Testis (tissue), 2 donors: ENCODE measurements at regions not wholly inside any gene's neighbourhood (a gene's known extent, or its start where the extent isn't known, plus 50 kb on each side); places are given as distances from the start of the nearest gene placed in this dataset.

ENCODE experiments used
- DNase-seq: peaks from one replicate; pipeline ENCODE4 v3.0.0-alpha.2; 2019
- H3K27ac ChIP-seq, 2 donors: fragments of 200-600 bp; sonication (generic); one replicate each; pipeline ENCODE4 v1.5.1; 2019
- H3K27me3 ChIP-seq: fragments of 200-600 bp; sonication (generic); one replicate; pipeline ENCODE4 v1.5.1; 2019
- H3K36me3 ChIP-seq: fragments of 200-600 bp; sonication (generic); one replicate; pipeline ENCODE4 v1.5.1; 2017; ENCODE audit warnings: low read depth; ENCODE audit errors: missing control alignments
- H3K4me1 ChIP-seq: fragments of 200-600 bp; sonication (generic); one replicate; pipeline ENCODE4 v1.5.1; 2019
- H3K4me3 ChIP-seq, 2 donors: fragments of 200-600 bp; sonication (generic); one replicate each; pipeline ENCODE4 v1.5.1; 2017 to 2019
- H3K9me3 ChIP-seq: fragments of 200-600 bp; sonication (generic); one replicate; pipeline ENCODE4 v1.5.1; 2017
- CTCF ChIP-seq, 3 experiments: fragments of 450-650 bp in 2 of 3; fragments of 200-600 bp in 1 of 3; sonication (generic) in 1 of 3; IDR thresholded peaks; one replicate each; pipeline ENCODE4 v1.5.1; 2016 to 2019; ENCODE audit warnings: antibody characterized with exemption in 3 of 3, mild to moderate bottlenecking in 2 of 3, moderate library complexity in 1 of 3
- POLR2A ChIP-seq: fragments of 450-650 bp; IDR thresholded peaks from one replicate; pipeline ENCODE4 v1.6.1; 2017; ENCODE audit warnings: antibody characterized with exemption, mild to moderate bottlenecking, moderate library complexity
- WGBS, 2 donors: methylation state at CpG; one replicate each; pipeline ENCODE4 v1.1.5; 2018; 5-methylcytosine and 5-hydroxymethylcytosine counted together
- intact Hi-C: fragments of 100-400 bp; cut with DNase I; formaldehyde crosslinking; loops from one replicate; pipeline ENCODE4 v1.15.1; 2023; ENCODE audit warnings: low total_unique reads

DNA sequence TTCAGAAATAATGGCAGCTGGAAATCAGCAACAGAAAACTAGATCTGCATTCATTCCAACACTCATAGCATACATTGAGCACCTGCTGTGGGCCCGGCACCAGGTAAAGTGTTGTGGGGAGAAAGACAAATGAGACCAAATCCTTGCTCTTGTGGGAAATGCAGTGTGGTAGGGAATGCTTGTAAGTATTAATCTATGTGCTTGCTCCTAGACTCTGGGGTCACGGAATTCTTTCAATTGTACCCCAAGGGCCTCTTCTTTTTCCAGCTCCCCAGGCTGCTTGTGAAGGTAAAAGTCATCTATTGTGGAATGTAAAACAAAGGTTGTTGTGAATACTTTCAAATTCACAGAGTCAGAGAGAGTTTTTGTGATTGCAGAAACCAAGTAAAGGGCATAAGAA is 501.9 kb downstream of the CDK5RAP2 start:
- Histone ChIP-seq H3K27ac (no peak overlapping the region), H3K4me1 (no peaks in the 10 kb centered on the region), H3K27me3 (no peaks in the 10 kb centered on the region), H3K36me3 (no peaks in the 10 kb centered on the region), H3K4me3 (no peak overlapping the region), H3K9me3 (no peaks in the 10 kb centered on the region)
- intact Hi-C loops = no loop called here
- WGBS, 2 donors = 86 to 97% methylated on average over 2 of the region's 2 CpGs
- no peak for DNase-seq
- TF ChIP-seq POLR2A = no peak
- TF ChIP-seq CTCF (IDR thresholded peaks at IDR 0.05) = no peak

- Histone ChIP-seq H3K4me3 (no peak overlapping the region), H3K27me3 (no peaks in the 10 kb centered on the region), H3K4me1 (no peaks in the 10 kb centered on the region), H3K27ac (no peak overlapping the region), H3K9me3 (no peaks in the 10 kb centered on the region), H3K36me3 (no peaks in the 10 kb centered on the region)
- no peak for TF ChIP-seq CTCF (IDR thresholded peaks at IDR 0.05)
- TF ChIP-seq POLR2A = no peak
- DNase-seq = no peak
- intact Hi-C loops = no loop called here
- WGBS, 2 donors = 79 to 84% methylated on average over 4 of the region's 4 CpGs
These were observed 508.2 kb downstream of the CDK5RAP2 start for GRCh38 chr9:120071760-120072159.

- TF ChIP-seq CTCF (IDR thresholded peaks at IDR 0.05) (no peak), POLR2A (no peak)
- Histone ChIP-seq H3K4me1 (no peaks in the 10 kb centered on the region), H3K4me3 (no peak overlapping the region), H3K9me3 (no peaks in the 10 kb centered on the region), H3K27me3 (no peaks in the 10 kb centered on the region), H3K27ac (no peak overlapping the region), H3K36me3 (no peaks in the 10 kb centered on the region)
- DNase-seq = no peak
- 61% methylated on average over 3 of the region's 3 CpGs for WGBS, 2 donors
- intact Hi-C loops = no loop called here
These were observed 513.7 kb downstream of the CDK5RAP2 start for GRCh38 chr9:120066315-120066714.

DNA sequence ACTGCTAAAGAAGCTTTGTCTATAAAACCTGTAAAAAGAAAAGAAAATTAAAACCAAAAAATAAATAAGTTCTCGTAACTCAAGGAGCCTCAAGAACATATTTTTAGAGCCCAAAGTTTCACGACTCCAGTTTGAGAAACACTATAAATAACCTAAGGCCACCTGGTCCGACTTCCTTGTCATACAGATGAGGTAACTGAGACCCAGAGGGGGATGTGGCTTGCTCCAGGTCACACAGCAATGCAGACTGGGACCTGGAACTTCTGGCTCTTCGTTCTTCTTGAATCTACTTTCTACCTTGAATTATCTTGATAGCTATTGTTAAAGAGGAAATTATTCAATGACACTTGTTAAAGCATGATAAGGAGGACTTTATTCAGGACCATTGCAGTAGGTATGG is 514.8 kb downstream of the CDK5RAP2 start:
- Histone ChIP-seq H3K4me1 (no peaks in the 10 kb centered on the region), H3K27ac (no peak overlapping the region), H3K9me3 (no peaks in the 10 kb centered on the region), H3K4me3 (no peak overlapping the region), H3K36me3 (no peaks in the 10 kb centered on the region), H3K27me3 (no peaks in the 10 kb centered on the region)
- no peak for DNase-seq
- no peak for TF ChIP-seq POLR2A
- no peak for TF ChIP-seq CTCF (IDR thresholded peaks at IDR 0.05)
- intact Hi-C loops = no loop called here
- 65% methylated on average over 4 of the region's 4 CpGs for WGBS, 2 donors

GRCh38 chr9:120045011-120045410 is 535.0 kb downstream of the CDK5RAP2 start:
- WGBS, 2 donors = 85 to 90% methylated on average over 9 of the region's 9 CpGs
- H3K27me3 ChIP-seq = no peaks in the 10 kb centered on the region
- intact Hi-C loops = no loop called here
- no peaks in the 10 kb centered on the region for H3K36me3 ChIP-seq
- H3K27ac ChIP-seq = no peak overlapping the region
- no peak for TF ChIP-seq CTCF (IDR thresholded peaks at IDR 0.05)
- TF ChIP-seq POLR2A = no peak
- no peaks in the 10 kb centered on the region for H3K9me3 ChIP-seq
- no peaks in the 10 kb centered on the region for H3K4me1 ChIP-seq
- DNase-seq = no peak
- no peak overlapping the region for H3K4me3 ChIP-seq
